ENCODE measurements at regions not wholly inside any gene's neighbourhood (a gene's known extent, or its start where the extent isn't known, plus 50 kb on each side); places are given as distances from the start of the nearest gene placed in this dataset.
"Not testable (repeated sequence)": the region's sequence is repeated elsewhere in the genome, so short reads cannot be mapped to it uniquely, and the experiment has no call there.

- Mint-ChIP-seq H3K9me3 (peaks cover 2% of the 10 kb centered on the region), H3K27me3 (ENCODE audit: insufficient read depth, low read depth) (no peaks in the 10 kb centered on the region), H3K36me3 (peaks cover 4% of the 10 kb centered on the region), H3K27ac (no peak overlapping the region), H3K4me1 (no peaks in the 10 kb centered on the region), H3K4me3 (no peak overlapping the region)
- H3K36me3 ChIP-seq: no peaks in the 10 kb centered on the region
- H3K27ac ChIP-seq: no peak overlapping the region
- no peak overlapping the region for H3K4me2 ChIP-seq
- no peaks in the 10 kb centered on the region for H3K27me3 ChIP-seq
- H4K20me1 ChIP-seq (ENCODE audit: low read depth): no peaks in the 10 kb centered on the region
- no peak overlapping the region for H3K9ac ChIP-seq
- H3K79me2 ChIP-seq (ENCODE audit: low read depth): no peaks in the 10 kb centered on the region
- no peak for DNase-seq (ENCODE audit: low spot score)
- H2AFZ ChIP-seq (replicated peaks): no peak overlapping the region
- TF ChIP-seq CTCF (IDR thresholded peaks at IDR 0.05) (no peak), EZH2 (IDR thresholded peaks at IDR 0.05) (no peak)
- H3K4me1 ChIP-seq: peaks cover 4% of the 10 kb centered on the region
- no peaks in the 10 kb centered on the region for H3F3A ChIP-seq (ENCODE audit: low read depth)
- H3K9me3 ChIP-seq (ENCODE audit: low read depth): no peaks in the 10 kb centered on the region
- no peak overlapping the region for H3K4me3 ChIP-seq
Measured at GRCh38 chr18:39449566-39449965, 1884.0 kb upstream of the CELF4 start.

DNA sequence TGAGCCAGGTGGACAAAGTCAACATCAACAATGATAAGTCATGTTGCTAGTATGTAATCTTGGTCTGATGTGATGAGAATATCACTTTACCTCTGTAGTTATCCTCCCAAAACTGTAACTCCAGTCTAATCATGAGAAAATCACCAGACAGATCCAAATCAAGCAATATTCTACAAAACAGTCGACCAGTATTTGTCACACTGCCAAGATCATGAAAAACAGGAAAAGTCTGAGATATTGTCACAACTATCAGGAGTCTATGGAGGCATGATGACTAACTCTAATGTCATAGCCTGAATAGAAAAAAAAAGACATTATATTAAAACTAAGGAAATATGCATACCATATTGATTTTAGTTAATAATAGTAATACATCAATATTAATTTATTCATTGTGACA is 1883.3 kb upstream of the CELF4 start:
- Mint-ChIP-seq H3K4me1 (no peaks in the 10 kb centered on the region), H3K9me3 (peaks cover 2% of the 10 kb centered on the region), H3K36me3 (peaks cover 4% of the 10 kb centered on the region), H3K27me3 (ENCODE audit: insufficient read depth, low read depth) (no peaks in the 10 kb centered on the region), H3K4me3 (no peak overlapping the region), H3K27ac (no peak overlapping the region)
- H3K4me2 ChIP-seq: no peak overlapping the region
- H3K4me1 ChIP-seq: peaks cover 1% of the 10 kb centered on the region
- H3K79me2 ChIP-seq (ENCODE audit: low read depth): no peaks in the 10 kb centered on the region
- no peaks in the 10 kb centered on the region for H3K36me3 ChIP-seq
- no peak overlapping the region for H3K9ac ChIP-seq
- H3F3A ChIP-seq (ENCODE audit: low read depth): no peaks in the 10 kb centered on the region
- no peak for TF ChIP-seq EZH2phosphoT487 (IDR thresholded peaks at IDR 0.05)
- no peak for TF ChIP-seq CTCF (IDR thresholded peaks at IDR 0.05)
- TF ChIP-seq EZH2 (IDR thresholded peaks at IDR 0.05): no peak
- no peak overlapping the region for H3K27ac ChIP-seq
- DNase-seq (ENCODE audit: low spot score): no peak
- H3K9me3 ChIP-seq (ENCODE audit: low read depth): no peaks in the 10 kb centered on the region
- H2AFZ ChIP-seq (replicated peaks): no peak overlapping the region
- H3K4me3 ChIP-seq: no peak overlapping the region
- H4K20me1 ChIP-seq (ENCODE audit: low read depth): no peaks in the 10 kb centered on the region
- no peaks in the 10 kb centered on the region for H3K27me3 ChIP-seq

DNA sequence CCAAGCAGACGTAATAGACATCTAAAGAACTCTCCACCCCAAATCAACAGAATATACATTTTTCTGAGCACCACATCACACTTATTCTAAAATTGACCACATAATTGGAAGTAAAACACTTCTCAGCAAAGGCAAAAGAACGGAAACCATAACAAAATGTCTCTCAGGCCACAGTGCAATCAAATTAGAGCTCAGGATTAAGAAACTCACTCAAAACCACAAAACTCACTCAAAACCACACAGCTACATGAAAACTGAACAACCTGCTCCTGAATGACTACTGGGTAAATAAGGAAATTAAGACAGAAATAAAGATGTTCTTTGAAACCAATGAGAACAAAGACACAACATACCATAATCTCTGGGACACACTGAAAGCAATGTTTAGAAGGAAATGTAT is 1879.4 kb upstream of the CELF4 start:
- not testable (repeated sequence) for H3K9me3 Mint-ChIP-seq; H3K9me3 ChIP-seq (ENCODE audit: low read depth); H3K4me1 ChIP-seq; H3K79me2 ChIP-seq (ENCODE audit: low read depth); DNase-seq (ENCODE audit: low spot score); H3F3A ChIP-seq (ENCODE audit: low read depth); H3K27me3 ChIP-seq; H3K4me3 ChIP-seq; H3K27ac Mint-ChIP-seq; H3K27me3 Mint-ChIP-seq (ENCODE audit: insufficient read depth, low read depth); H3K36me3 Mint-ChIP-seq; H3K4me2 ChIP-seq; H3K36me3 ChIP-seq; H3K4me3 Mint-ChIP-seq; H4K20me1 ChIP-seq (ENCODE audit: low read depth); H3K4me1 Mint-ChIP-seq; H3K9ac ChIP-seq; H3K27ac ChIP-seq; H2AFZ ChIP-seq (replicated peaks)

GRCh38 chr18:39441648-39442047 is 1876.0 kb upstream of the CELF4 start:
- no peak overlapping the region for H3K27ac ChIP-seq
- H3K4me1 Mint-ChIP-seq: no peaks in the 10 kb centered on the region

More at GRCh38 chr18:39441648-39442047, 1876.0 kb upstream of the CELF4 start:
- Histone ChIP-seq H3K9ac (no peak overlapping the region), H3K36me3 (no peaks in the 10 kb centered on the region), H3K79me2 (ENCODE audit: low read depth) (no peaks in the 10 kb centered on the region), H3K4me1 (peaks cover 9% of the 10 kb centered on the region), H3K4me2 (no peak overlapping the region), H3K4me3 (no peak overlapping the region), H3K9me3 (ENCODE audit: low read depth) (no peaks in the 10 kb centered on the region), H4K20me1 (ENCODE audit: low read depth) (no peaks in the 10 kb centered on the region), H3F3A (ENCODE audit: low read depth) (no peaks in the 10 kb centered on the region), H2AFZ (replicated peaks) (peak overlapping the region; percentile 18), H3K27me3 (no peaks in the 10 kb centered on the region)
- DNase-seq (ENCODE audit: low spot score): no peak
- Mint-ChIP-seq H3K27ac (no peak overlapping the region), H3K9me3 (peaks cover 4% of the 10 kb centered on the region), H3K36me3 (peaks cover 5% of the 10 kb centered on the region), H3K27me3 (ENCODE audit: insufficient read depth, low read depth) (no peaks in the 10 kb centered on the region), H3K4me3 (no peak overlapping the region)
- TF ChIP-seq EZH2 (IDR thresholded peaks at IDR 0.05) (no peak), EZH2phosphoT487 (IDR thresholded peaks at IDR 0.05) (no peak), CTCF (IDR thresholded peaks at IDR 0.05) (no peak)
